ENCODE measurements at regions not wholly inside any gene's neighbourhood (a gene's known extent, or its start where the extent isn't known, plus 50 kb on each side); places are given as distances from the start of the nearest gene placed in this dataset.

DNA sequence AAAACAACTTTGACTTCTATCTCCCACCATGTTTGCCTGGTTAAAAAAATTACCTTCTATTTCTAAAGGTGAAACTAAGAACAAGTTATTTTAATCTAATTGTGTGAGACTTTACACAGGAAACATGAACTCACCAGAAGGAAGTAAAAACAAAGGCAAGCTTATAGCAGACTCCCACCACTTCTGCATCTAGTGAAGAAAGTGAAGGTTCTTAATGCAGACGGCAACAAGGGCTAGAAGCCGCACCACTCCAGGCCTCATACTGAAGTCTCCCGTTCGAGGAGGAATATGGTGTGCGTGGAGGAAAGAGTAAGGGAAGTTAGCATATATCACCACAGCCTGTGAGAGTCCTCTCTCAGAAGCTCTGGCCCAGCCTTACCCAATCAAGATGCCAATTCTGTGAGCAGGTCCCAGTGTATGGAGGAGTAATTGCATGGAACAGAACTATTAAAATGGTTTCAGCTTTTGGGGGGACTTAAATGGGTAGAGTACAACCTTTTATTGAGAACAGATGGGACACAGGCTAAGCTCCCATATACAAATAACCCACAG is 958.7 kb downstream of the BCL11A start:
- DNase-seq: no peak

DNA sequence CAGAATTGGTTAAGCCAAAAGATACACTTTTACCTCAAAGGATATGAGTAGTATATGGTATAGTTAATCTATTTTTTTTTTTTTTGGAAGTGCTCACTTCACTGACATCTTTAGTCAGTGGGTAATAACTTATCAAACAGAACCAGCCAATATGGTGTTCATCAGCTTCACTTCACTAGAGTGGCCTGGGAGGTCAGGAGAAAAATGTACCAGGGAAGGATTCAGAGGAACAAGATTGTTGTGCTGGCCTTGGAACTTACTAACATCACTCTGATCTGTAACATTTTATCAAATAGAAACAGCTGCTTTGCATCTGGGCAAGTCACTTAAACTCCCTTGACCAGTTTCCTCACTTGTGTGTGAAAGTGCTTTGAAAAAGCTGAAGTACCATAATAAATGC is 962.7 kb downstream of the BCL11A start:
- no peak for DNase-seq

DNA sequence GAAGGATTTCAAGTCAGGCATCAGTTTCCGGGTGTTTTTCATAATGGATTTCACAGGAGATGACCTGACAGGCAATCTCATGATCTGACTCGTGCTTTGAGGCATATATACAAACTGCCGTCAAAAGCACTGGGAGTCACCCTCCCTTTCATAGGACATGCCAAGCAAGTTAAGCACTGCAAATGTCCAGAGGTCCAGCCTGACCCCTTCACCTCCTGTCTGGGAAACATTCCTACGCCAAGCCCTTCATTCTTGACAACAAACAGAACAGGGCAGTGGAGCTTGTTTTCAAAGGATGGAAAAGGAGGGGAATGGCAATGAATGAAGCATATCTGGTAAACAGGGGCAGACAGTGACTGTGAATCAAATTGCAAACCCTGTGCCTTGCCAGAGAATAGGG is 963.6 kb downstream of the BCL11A start:
- DNase-seq: no peak

DNA sequence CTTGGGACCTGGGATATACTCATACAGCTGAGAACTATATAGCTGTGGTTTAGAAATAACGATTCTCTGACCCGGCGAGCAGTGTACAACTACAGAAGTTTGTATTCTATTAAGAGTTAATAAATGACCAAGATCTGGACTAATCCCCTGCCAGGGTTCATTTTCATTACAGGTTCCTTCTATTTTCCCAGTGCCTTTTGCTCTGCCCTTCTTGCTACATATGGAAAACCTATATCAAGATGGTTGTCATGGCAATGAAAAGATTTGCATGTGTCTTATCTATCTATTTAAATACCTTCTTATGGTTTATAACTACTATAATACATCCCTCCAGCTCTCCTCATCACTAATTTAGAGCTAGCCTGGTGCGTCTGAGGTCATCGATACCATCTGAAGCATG is 965.2 kb downstream of the BCL11A start:
- no peak for DNase-seq

DNA sequence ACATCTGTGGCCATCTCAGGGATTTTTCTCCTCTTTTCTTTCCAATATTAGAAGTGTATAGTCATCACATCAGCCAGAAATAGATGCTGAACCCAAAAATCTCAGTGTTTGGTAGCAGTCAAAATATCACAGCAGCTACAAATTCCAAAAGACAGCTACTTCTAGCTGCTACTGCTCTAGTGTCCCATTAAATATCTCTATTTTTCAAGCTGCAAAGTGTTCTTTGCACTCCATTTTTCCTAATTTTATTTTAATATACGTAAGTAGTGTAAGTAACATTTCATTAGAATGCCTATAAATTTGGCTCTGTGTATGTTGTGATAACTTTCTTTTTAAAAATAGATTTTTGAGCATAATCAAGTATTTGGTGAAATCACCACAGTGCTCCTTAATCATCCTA is 967.3 kb downstream of the BCL11A start:
- no peak for DNase-seq

DNA sequence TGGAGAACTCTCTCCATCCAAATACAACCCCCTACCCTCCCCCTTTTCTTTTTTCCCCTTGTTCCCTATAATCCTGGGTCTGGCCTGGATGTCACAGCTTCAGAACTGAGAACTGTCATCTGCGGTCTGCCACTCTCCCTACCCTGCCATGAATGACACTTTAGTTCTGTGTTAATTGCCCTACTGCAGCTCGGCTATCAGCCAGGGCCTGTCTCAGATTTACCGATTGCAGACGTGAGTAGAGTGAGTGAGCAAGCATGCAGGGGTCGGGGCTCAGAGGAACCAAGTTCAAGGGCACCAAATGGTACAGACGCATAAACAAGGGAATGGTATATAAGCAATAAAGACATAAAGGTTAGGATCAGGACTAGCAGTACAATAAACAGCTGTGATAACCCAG is 967.8 kb downstream of the BCL11A start:
- no peak for DNase-seq

DNA sequence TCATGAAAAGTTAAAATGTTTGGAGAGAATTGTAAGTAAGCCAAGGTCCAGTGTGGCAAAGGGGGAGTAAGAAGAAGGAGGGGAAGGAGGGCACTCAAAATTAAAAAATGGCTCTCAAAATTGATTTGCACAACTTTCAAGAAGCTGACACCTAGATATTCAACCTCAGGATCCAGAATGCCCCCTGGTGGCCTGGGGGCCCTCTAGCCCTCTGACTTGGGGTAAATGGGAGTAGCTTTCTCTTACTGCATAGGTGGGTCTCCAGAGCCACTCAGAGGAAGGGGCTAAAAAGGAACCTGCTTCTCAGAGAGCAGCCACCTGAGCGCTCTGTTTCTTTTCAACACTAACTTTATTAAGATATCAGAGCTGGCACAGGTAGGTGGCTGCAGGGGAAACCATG is 968.5 kb downstream of the BCL11A start:
- peak; percentile 3 for DNase-seq

DNA sequence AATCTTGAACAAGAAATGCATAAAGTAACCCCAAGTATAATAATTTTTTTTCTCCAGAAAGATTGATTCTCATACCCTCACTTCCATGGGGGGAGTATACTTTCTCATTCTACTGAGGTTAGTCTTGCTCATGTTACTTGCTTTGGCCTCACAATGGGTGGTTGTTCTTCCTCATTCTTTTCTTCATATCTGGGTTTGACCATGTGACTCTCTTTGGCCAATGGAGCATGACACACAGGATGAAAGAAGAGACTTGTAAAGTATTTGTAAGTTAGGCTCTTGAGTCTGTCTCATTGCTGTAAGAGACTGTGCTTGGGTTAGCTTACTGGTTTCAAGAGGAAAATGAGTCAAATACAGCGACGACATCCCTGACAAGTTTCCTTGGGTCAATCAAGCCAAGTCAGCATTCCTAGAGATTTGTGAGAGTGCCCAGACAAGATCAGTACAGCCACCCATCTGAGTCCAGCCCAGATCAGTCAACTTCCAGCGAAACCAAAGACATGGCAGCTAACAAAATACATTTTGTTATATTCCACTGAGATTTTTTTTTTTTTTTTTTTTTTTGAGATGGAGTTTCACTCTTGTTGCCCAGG is 970.2 kb downstream of the BCL11A start:
- no peak for DNase-seq

DNA sequence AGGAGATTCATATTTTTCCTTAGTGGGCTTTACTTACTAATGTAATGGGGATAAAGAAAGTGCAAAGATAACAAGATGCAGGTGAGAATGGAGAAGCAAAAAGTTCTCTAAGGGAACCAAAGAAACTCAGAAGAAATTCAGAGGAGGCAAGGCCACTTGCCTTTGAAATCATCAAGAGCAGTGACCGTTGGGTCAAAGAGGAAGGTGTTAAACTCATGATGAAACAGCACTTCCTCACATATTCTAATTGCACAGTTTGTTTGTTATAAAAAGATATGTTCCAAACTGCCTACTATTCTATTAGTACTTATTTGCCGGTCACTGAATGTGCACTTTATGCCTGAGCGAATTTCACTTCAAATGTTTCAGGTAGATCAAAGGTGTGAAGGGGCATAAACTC is 975.1 kb downstream of the BCL11A start:
- no peak for DNase-seq

DNA sequence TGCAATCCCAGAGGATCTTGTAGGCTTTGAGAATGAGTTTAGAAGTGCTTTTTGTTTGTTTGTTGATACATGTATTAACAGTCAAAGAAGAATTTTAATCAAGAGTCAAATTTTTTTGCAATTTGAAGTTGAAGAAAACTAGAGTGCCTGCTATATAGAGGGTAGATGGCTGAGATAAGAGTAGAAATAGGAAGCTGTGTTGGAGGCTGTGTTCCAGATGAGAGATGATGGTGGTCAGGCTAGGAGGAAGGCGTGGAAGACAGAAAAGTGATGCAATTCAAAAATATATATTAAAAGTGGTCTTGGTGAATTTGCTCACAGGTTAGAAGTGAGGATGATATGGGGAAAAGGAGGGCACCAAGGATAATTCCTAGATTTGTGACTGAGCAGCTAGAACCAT is 978.3 kb downstream of the BCL11A start:
- no peak for DNase-seq

DNA sequence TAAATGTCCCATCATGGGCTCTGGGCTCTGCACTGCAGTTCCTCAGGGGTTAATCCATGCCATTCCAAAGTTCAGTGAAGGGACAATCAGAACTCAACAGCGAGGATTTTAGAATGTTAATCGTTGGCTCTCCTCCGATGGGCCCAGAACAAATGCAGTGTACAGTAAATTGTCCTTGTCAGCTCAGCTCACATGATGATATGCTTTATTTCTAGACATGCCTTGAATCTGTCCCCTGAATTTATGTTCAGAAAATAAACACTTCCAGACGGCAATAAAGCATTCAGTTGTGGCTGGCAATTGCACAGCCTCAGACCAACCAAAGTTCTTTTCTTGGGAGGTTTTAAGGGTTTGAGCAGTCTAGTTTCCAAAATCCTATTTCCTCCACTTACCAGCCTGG is 981.2 kb downstream of the BCL11A start:
- no peak for DNase-seq

DNA sequence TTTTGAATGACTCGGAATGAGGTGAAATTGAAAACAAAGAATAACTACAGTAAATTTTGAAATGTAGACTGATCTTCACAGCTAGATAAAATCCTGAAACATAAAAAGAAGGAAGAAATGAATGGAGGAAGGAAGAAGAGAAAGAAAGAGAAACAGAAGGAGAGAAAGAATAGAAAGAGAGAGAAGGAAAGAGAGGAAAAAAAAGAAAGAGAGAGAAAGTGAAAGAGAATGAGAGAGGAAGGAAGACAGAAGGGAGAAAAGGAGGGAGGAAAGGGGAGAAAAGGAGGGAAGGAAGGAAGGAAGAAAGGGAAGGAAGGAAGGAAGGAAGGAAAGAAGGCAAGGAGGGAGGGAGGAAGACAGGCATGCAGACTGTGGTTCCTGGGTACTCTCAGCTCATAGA is 982.6 kb downstream of the BCL11A start:
- no peak for DNase-seq

DNA sequence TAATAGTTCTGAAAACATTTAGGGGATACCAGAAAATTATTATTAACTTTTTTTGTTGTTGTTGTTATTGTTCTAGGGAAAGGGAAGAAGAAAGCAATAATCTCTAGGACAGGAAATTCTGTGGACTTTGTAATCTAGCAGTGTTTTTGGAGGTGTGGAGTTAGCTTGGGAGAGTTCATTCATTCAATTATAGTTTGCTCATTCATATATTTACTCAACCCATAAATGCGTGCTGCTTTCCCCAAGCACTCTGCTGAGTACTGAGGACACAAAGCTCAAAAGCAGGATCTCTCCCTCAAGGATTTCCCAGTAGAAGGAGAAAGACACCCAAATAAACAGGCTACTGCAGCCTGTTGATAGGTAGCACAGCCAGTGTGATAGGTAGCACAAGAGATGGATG is 984.3 kb downstream of the BCL11A start:
- DNase-seq: no peak

DNA sequence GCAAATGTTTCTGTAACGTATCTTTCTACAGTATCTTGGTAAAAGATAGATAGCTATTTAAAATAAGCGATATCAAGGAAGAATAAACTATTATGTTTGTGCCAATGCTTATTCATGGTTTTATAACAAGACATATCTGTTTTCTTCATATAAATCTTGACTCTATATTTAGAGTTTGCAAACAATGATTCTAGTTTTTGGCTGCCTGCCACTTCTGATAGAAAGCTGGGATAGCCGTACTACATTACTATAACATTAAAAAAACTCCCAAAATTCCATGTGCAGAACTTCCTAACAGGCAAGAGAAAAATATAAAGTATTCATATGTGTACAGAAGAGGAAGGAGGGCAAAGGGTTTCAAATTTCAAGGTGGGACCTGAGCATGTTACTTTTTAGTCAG is 985.0 kb downstream of the BCL11A start:
- DNase-seq: no peak

DNA sequence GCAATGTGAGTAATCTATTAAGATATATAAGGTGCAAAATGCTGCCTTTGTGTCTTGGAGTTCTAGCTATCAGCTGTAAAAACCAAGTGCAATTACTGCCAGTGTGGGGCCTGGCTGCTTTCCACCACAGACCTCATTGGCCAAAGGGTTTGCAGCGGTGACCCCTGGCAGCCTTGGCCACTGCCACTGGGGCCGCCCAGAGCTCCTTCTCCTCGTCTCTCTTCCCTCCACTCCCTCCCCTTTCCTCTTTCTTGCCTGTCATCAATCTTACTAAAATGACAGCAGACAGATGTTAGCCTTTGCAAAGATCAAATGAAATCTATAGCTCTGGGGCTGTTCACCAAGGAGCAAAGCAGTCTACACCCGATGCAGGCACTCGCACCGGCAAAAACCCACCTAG is 986.3 kb downstream of the BCL11A start:
- no peak for DNase-seq

DNA sequence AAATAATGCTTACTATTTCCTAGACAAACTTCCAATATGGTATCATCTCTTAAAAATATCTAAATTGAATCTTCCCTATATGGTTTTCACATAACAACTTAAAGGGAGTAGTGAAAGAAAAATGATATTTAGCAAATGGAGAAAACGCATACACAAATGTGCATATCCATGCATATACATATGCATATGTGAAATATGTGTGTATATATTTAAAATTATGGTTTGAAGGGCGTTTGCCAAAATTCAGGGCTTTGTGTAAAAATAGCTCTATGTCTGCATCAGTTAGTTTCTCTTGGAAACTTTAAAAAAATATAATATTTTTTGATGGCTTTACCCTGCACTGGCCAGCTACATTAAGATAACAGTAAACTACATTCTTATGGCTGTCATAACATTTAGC is 986.7 kb downstream of the BCL11A start:
- no peak for DNase-seq

DNA sequence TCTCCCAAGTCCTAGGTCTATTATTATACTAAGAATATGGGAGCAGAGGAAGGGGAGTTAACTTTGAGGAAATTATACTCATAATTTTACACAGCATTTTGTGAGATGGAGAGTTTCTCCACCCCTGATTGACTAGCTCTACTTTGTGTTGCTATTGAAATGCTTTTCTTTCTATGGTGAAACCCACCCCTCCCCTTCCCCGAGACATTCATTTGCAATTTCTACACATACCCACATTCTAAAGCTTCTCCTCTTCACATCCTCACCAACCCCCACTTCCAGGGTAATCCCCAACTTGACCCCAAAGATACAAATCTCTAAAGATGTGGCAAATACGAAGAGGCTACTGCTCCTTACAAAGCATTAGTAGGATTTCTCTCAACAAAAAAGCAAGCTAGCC is 992.2 kb downstream of the BCL11A start:
- DNase-seq: no peak

DNA sequence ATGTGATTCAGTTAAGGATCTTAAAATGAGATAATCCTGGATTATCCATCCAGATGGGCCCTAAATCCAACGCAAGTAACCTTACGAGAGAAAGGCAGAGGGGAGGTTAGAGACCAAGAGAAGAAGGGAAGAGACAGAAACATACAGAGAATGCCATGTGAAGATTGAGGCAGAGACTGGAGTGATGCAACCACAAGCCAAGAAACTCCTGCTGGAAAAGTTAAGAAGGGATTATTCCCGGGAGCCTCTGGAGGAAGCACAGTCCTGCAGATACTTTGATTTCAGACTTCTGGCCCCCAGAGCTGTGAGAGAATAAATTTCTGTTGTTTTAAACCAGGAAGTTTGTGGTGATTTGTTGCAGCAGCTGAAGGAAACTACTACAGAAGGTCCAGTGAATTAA is 992.7 kb downstream of the BCL11A start:
- no peak for DNase-seq

DNA sequence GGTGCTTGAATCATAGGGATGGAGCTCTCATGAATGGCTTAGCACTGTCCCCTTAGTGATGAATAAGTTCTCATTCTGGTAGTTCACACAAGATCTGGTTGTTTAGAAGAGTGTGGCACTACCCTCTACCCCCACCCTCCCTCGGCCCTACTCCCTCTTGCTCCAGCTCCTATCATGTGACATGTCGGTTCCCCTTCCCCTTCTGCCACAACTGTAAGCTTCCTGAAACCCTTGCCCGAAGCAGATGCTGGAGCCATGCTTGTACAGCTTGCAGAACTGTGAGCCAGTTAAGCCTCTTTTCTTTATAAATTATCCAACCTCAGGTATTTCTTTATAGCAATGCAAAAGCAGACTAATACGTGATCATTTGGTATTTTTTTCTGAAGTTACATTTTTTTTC is 1012.6 kb downstream of the BCL11A start:
- DNase-seq: no peak

DNA sequence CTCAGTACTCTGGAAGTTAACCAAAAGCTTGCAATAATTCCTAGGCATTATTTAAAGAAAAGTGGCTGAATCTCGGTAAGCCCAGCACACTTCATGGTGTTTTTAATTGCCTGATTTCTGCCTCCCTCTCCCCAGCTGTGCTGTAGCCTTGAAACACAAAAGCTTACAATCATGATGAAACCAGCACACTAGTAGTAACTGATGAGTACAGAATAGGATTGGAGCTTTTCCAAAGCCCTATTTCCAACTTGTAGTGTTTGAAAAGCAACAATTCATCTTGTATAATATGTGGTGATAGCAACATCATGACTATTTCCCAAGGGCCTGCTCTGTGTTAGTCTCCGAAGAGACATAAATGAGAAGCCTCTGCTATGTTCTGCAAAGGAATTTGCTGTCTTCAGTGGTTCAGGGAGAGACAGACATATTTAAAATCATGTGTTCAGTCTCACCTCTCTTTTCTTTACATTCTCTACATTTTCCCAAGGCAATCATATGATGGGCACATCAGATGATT is 1015.0 kb downstream of the BCL11A start:
- DNase-seq: no peak

DNA sequence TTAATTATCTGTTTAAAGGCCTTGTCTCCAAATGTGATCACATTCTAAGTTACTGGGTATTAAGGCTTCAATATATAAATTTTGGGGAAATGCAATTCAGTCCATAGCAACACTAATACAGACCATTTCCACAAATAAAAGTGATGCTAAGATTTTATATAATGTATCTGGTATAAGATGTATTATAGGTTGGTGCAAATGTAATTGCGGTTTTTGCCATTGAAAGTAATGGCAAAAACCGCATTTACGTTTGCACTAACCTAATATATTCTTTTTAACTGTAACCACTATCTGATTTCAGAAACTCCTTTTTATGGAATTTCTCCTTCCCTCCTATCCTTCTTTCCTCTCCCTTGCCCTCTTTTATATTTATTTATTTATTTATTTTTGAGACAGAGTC is 1020.6 kb downstream of the BCL11A start:
- no peak for DNase-seq

DNA sequence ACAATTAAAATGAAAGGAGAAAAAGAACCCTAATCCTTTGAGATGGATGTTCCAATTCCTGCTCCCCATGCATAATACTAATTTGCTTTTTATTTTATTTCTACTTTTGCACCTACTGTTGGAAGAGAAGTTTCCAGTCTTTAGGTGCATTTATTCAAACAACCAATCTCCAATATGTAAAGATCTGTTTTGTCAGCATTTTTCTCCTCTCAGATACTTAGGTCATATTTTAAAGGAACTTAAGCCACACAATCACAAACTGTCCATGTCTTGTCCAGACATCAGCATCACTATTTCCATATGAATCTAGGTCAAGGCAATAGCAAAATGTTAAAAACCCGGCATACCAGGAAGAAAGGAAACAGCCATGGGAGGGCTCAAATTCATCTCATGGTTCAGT is 1023.2 kb downstream of the BCL11A start:
- DNase-seq: no peak

DNA sequence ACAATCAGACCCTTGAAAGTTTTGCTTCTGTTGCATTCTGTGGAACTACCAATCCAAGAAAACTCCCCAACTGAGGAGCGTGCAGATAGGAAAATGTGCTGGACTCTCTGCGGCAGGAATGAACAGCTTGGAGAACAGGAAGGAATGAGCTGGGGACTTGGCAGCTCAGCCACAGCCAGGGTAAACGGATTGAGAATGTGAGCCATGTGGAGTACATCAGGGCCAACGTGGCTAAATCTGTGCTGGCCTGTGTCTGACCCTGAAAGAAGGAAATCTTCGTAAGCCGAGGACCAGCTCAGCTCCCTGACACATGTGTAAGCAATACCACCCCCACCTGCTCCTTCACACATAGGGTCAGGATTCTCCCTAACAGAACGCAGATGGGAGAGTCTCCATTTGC is 1023.7 kb downstream of the BCL11A start:
- no peak for DNase-seq

DNA sequence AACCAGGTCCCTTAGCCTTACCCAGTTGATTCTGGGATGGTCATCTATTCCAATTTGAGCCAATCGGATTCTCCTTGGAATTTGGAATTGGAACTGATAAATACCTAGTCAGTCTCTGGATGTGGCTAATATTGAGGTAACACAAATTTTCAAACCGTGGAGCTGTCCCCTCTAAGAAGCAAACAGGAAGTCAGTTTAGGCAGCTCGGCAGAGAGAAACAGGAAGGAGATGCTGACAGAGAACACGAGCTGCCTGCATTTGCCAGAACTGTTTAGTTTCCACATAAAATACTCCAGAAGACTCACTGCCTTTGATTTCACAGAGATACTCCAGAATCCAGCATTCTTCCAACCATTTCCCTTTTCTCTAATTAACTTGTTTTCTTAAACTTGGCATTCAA is 1024.9 kb downstream of the BCL11A start:
- no peak for DNase-seq

DNA sequence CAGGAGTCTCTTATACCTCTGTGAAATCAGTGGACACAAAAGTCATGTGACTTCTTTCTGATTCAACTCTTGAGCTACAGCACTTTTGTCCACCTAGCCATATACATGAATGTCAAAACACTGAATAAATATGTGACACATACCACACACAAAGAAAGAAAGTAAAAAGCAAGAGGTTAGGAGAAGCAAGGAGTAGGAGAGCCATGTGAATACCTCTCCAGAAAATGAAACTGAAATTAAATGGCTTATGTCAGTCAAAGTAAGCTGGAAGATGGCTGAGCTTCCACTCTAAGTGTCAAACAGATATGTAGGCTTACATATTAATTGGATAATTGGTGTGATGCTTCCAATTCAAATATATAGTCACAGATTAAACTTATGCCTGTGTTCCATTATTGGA is 1050.5 kb downstream of the BCL11A start:
- no peak for DNase-seq

DNA sequence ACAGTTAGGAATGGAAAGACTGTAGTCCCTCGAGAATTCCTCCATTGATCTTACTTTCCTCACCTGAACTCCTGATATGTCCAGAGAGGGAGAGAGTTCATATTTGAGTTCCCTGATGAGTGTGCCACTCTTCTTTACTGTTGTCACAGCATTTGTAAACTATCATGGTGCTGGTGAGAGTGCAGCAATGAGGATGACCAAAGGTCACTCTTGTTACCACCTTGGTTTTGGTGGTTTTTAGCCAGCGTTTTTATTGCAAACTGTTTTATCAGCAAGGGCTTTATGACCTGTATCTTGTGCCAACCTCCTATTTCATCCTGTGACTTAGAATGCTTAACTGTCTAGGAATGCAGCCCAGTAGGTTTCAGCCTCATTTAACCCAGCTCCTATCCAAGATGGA is 1062.5 kb downstream of the BCL11A start:
- no peak for DNase-seq
